Testis (tissue), 2 donors: ENCODE measurements at regions not wholly inside any gene's neighbourhood (a gene's known extent, or its start where the extent isn't known, plus 50 kb on each side); places are given as distances from the start of the nearest gene placed in this dataset.

Source experiments
- DNase-seq: peaks from one replicate; pipeline ENCODE4 v3.0.0-alpha.2; 2019
- H3K27ac ChIP-seq, 2 donors: fragments of 200-600 bp; sonication (generic); one replicate each; pipeline ENCODE4 v1.5.1; 2019
- H3K27me3 ChIP-seq: fragments of 200-600 bp; sonication (generic); one replicate; pipeline ENCODE4 v1.5.1; 2019
- H3K36me3 ChIP-seq: fragments of 200-600 bp; sonication (generic); one replicate; pipeline ENCODE4 v1.5.1; 2017; ENCODE audit warnings: low read depth; ENCODE audit errors: missing control alignments
- H3K4me1 ChIP-seq: fragments of 200-600 bp; sonication (generic); one replicate; pipeline ENCODE4 v1.5.1; 2019
- H3K4me3 ChIP-seq, 2 donors: fragments of 200-600 bp; sonication (generic); one replicate each; pipeline ENCODE4 v1.5.1; 2017 to 2019
- H3K9me3 ChIP-seq: fragments of 200-600 bp; sonication (generic); one replicate; pipeline ENCODE4 v1.5.1; 2017
- CTCF ChIP-seq, 3 experiments: fragments of 450-650 bp in 2 of 3; fragments of 200-600 bp in 1 of 3; sonication (generic) in 1 of 3; IDR thresholded peaks; one replicate each; pipeline ENCODE4 v1.5.1; 2016 to 2019; ENCODE audit warnings: antibody characterized with exemption in 3 of 3, mild to moderate bottlenecking in 2 of 3, moderate library complexity in 1 of 3
- POLR2A ChIP-seq: fragments of 450-650 bp; IDR thresholded peaks from one replicate; pipeline ENCODE4 v1.6.1; 2017; ENCODE audit warnings: antibody characterized with exemption, mild to moderate bottlenecking, moderate library complexity
- WGBS, 2 donors: methylation state at CpG; one replicate each; pipeline ENCODE4 v1.1.5; 2018; 5-methylcytosine and 5-hydroxymethylcytosine counted together
- intact Hi-C: fragments of 100-400 bp; cut with DNase I; formaldehyde crosslinking; loops from one replicate; pipeline ENCODE4 v1.15.1; 2023; ENCODE audit warnings: low total_unique reads

GRCh38 chr6:169082817-169083507 is 170.7 kb downstream of the THBS2 start:
- H3K27me3 ChIP-seq, result no peaks in the 10 kb centered on the region
- no peaks in the 10 kb centered on the region for H3K36me3 ChIP-seq
- intact Hi-C loops, result no loop called here
- H3K9me3 ChIP-seq, result no peaks in the 10 kb centered on the region
- no peak overlapping the region for H3K27ac ChIP-seq
- no peaks in the 10 kb centered on the region for H3K4me1 ChIP-seq
- DNase-seq, result no peak
- H3K4me3 ChIP-seq, result no peak overlapping the region
- TF ChIP-seq CTCF (IDR thresholded peaks at IDR 0.05) (no peak), POLR2A (no peak)
- 78 to 86% methylated on average over 6 to 7 of the region's 7 CpGs for WGBS, 2 donors

- TF ChIP-seq POLR2A (no peak), CTCF (IDR thresholded peaks at IDR 0.05) (no peak)
- Histone ChIP-seq H3K4me1 (no peaks in the 10 kb centered on the region), H3K27ac (no peak overlapping the region), H3K27me3 (no peaks in the 10 kb centered on the region), H3K9me3 (no peaks in the 10 kb centered on the region), H3K4me3 (no peak overlapping the region), H3K36me3 (no peaks in the 10 kb centered on the region)
- 92 to 95% methylated on average over 5 of the region's 5 CpGs for WGBS, 2 donors
- intact Hi-C loops, result no loop called here
- DNase-seq, result no peak
Observed at GRCh38 chr6:169082093-169082492, 171.6 kb downstream of the THBS2 start.

DNA sequence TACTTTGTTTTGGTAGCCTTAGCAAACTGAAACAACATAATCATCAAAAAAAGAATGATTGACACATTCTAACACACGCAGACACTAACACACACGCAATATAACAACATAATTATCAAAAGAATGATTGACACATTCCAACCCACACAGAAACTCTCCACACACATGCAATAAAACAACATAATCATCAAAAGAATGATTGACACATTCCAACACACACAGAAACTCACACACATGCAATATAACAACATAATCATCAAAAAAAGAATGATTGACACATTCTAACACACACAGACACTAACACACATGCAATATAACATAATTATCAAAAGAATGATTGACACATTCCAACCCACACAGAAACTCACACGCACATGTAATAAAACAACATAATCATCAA is 172.4 kb downstream of the THBS2 start:
- WGBS, 2 donors, result 85 to 86% methylated on average over 3 of the region's 3 CpGs

GRCh38 chr6:169079650-169080049 is 174.0 kb downstream of the THBS2 start:
- Histone ChIP-seq H3K9me3 (no peaks in the 10 kb centered on the region), H3K36me3 (no peaks in the 10 kb centered on the region), H3K4me3 (no peak overlapping the region), H3K27me3 (no peaks in the 10 kb centered on the region), H3K4me1 (peaks cover 1% of the 10 kb centered on the region), H3K27ac (no peak overlapping the region)
- intact Hi-C loops, result no loop called here
- no peak for TF ChIP-seq POLR2A
- DNase-seq, result no peak
- WGBS, 2 donors, result 82 to 90% methylated on average over 3 of the region's 3 CpGs

More for the DNA sequence above, 172.4 kb downstream of the THBS2 start:
- Histone ChIP-seq H3K27me3 (no peaks in the 10 kb centered on the region), H3K4me1 (no peaks in the 10 kb centered on the region), H3K9me3 (no peaks in the 10 kb centered on the region), H3K27ac (no peak overlapping the region), H3K36me3 (no peaks in the 10 kb centered on the region), H3K4me3 (no peak overlapping the region)
- no peak for DNase-seq
- intact Hi-C loops, result no loop called here
- TF ChIP-seq CTCF (IDR thresholded peaks at IDR 0.05), result no peak
- no peak for TF ChIP-seq POLR2A

GRCh38 chr6:169078399-169079145 is 175.1 kb downstream of the THBS2 start:
- peaks cover 4% of the 10 kb centered on the region for H3K4me1 ChIP-seq
- H3K36me3 ChIP-seq, result no peaks in the 10 kb centered on the region
- 94 to 95% methylated on average over 6 to 7 of the region's 7 CpGs for WGBS, 2 donors
- no peaks in the 10 kb centered on the region for H3K9me3 ChIP-seq
- intact Hi-C loops, result no loop called here
- H3K4me3 ChIP-seq, result no peak overlapping the region
- TF ChIP-seq POLR2A, result no peak
- TF ChIP-seq CTCF (IDR thresholded peaks at IDR 0.05), result no peak
- H3K27ac ChIP-seq, result no peak overlapping the region
- no peak for DNase-seq
- H3K27me3 ChIP-seq, result no peaks in the 10 kb centered on the region
